ENCODE measurements at regions not wholly inside any gene's neighbourhood (a gene's known extent, or its start where the extent isn't known, plus 50 kb on each side); places are given as distances from the start of the nearest gene placed in this dataset.

GRCh38 chrX:45714866-45715265 is 514.2 kb upstream of the DIPK2B start:
- Histone ChIP-seq H3K36me3 (replicated peaks in 1 of 2; ENCODE audit: control insufficient read depth in 1 of 2, insufficient read depth in 2 of 2, low read length in 2 of 2) (no peaks in the 10 kb centered on the region), H3K4me1 (ENCODE audit: control insufficient read depth in 1 of 2, insufficient read depth in 2 of 2, low read length in 2 of 2) (peaks cover 28 to 32% of the 10 kb centered on the region in 2 donors), H3K9ac (ENCODE audit: insufficient read depth, low read length, poor library complexity, severe bottlenecking) (no peak overlapping the region), H3K27ac (ENCODE audit: low read depth in 1 of 2, low read length in 2 of 2) (no peak overlapping the region), H2AFZ (ENCODE audit: insufficient read depth, low read depth, low read length, poor library complexity, severe bottlenecking) (no peak overlapping the region), H3K9me3 (replicated peaks in 1 of 2; ENCODE audit: control insufficient read depth in 1 of 2, insufficient read depth in 1 of 2, low read length in 2 of 2) (no peaks in the 10 kb centered on the region), H4K20me1 (ENCODE audit: insufficient read depth, low read length) (no peaks in the 10 kb centered on the region), H3K27me3 (ENCODE audit: control insufficient read depth in 2 of 2, insufficient read depth in 2 of 2, low read length in 2 of 2) (peaks cover 0 to 64% of the 10 kb centered on the region in 2 donors), H3K4me2 (replicated peaks; ENCODE audit: extremely low read depth, low read length, poor library complexity, severe bottlenecking) (peak overlapping the region; percentile 8), H3K79me2 (ENCODE audit: insufficient read depth, low read length) (no peaks in the 10 kb centered on the region), H3K4me3 (replicated peaks in 1 of 3; ENCODE audit: low read depth in 2 of 3, low read length in 3 of 3) (peak overlapping the region in 1 of 3 experiments; percentile 2)
- Mint-ChIP-seq H3K4me3 (peak overlapping the region in 1 of 2 donors; percentile 30), H3K4me1 (peaks cover 31% of the 10 kb centered on the region), H3K27ac (peak overlapping the region; percentile 41 to 79 (median 63)), H3K9me3 (peaks cover 0 to 5% (median 0%) of the 10 kb centered on the region in 7 donors), H3K27me3 (ENCODE audit: low read depth in 3 of 3) (peaks cover 1 to 40% (median 3%) of the 10 kb centered on the region in 3 donors), H3K36me3 (no peaks in the 10 kb centered on the region)
- intact Hi-C loops (cut with micrococcal nuclease) = no loop called here
- WGBS (ENCODE audit: insufficient coverage) = no CpG with 5 or more reads among the region's 3 CpGs
- no peak for TF ChIP-seq CTCF (IDR thresholded peaks at IDR 0.05)
- peak; percentile 60 to 91 (median 81) for DNase-seq

GRCh38 chrX:45712067-45712466 is 511.4 kb upstream of the DIPK2B start:
- H3K9me3 Mint-ChIP-seq = peaks cover 0 to 6% (median 0%) of the 10 kb centered on the region in 7 donors
- 80% methylated on average over 1 of the region's 1 CpG for WGBS (ENCODE audit: insufficient coverage)
- no peaks in the 10 kb centered on the region for H4K20me1 ChIP-seq (ENCODE audit: insufficient read depth, low read length)
- H2AFZ ChIP-seq (ENCODE audit: insufficient read depth, low read depth, low read length, poor library complexity, severe bottlenecking) = no peak overlapping the region
- no peak for TF ChIP-seq CTCF (IDR thresholded peaks at IDR 0.05)
- no peaks in the 10 kb centered on the region for H3K36me3 Mint-ChIP-seq
- no peaks in the 10 kb centered on the region for H3K9me3 ChIP-seq (replicated peaks in 1 of 2; ENCODE audit: control insufficient read depth in 1 of 2, insufficient read depth in 1 of 2, low read length in 2 of 2)
- H3K27ac ChIP-seq (ENCODE audit: low read depth in 1 of 2, low read length in 2 of 2) = no peak overlapping the region
- peaks cover 0 to 57% of the 10 kb centered on the region in 2 donors for H3K27me3 ChIP-seq (ENCODE audit: control insufficient read depth in 2 of 2, insufficient read depth in 2 of 2, low read length in 2 of 2)
- H3K4me3 ChIP-seq (replicated peaks in 1 of 3; ENCODE audit: low read depth in 2 of 3, low read length in 3 of 3) = no peak overlapping the region
- no peaks in the 10 kb centered on the region for H3K79me2 ChIP-seq (ENCODE audit: insufficient read depth, low read length)
- H3K27me3 Mint-ChIP-seq (ENCODE audit: low read depth in 3 of 3) = peaks cover 1 to 43% (median 3%) of the 10 kb centered on the region in 3 donors
- DNase-seq = no peak
- intact Hi-C loops (cut with micrococcal nuclease) = no loop called here
- H3K9ac ChIP-seq (ENCODE audit: insufficient read depth, low read length, poor library complexity, severe bottlenecking) = no peak overlapping the region
- H3K27ac Mint-ChIP-seq = no peak overlapping the region
- H3K4me1 ChIP-seq (ENCODE audit: control insufficient read depth in 1 of 2, insufficient read depth in 2 of 2, low read length in 2 of 2) = peaks cover 26 to 31% of the 10 kb centered on the region in 2 donors
- peaks cover 30% of the 10 kb centered on the region for H3K4me1 Mint-ChIP-seq
- no peak overlapping the region for H3K4me3 Mint-ChIP-seq
- H3K36me3 ChIP-seq (replicated peaks in 1 of 2; ENCODE audit: control insufficient read depth in 1 of 2, insufficient read depth in 2 of 2, low read length in 2 of 2) = no peaks in the 10 kb centered on the region
- no peak overlapping the region for H3K4me2 ChIP-seq (replicated peaks; ENCODE audit: extremely low read depth, low read length, poor library complexity, severe bottlenecking)
